ENCODE measurements at regions not wholly inside any gene's neighbourhood (a gene's known extent, or its start where the extent isn't known, plus 50 kb on each side); places are given as distances from the start of the nearest gene placed in this dataset.

DNA sequence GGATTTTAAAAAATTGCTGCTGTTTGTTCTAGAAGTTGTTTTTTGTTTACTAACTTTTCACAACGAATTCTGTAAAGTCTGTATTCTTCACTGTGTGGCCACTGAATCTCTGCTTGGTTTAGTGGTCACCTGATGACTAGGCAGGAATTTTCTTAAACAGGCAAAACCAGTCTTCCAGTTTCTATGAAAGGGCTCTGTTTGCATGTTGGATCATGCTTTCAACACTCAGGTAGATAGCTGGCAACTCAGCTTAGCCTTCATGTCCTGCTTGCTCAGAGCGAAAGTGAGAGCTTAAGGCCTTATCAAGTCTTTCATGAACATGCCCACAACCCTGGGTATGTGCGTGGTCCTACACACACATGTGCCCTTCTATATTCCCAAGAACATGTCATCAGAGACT is 52.4 kb upstream of the CCDC190 start:
- Histone ChIP-seq H4K20me1 (no peaks in the 10 kb centered on the region), H3K9ac (no peak overlapping the region), H3K9me3 (peaks cover 14% of the 10 kb centered on the region), H3K4me1 (peaks cover 6% of the 10 kb centered on the region), H3K27ac (no peak overlapping the region), H3K27me3 (no peaks in the 10 kb centered on the region), H3K36me3 (no peaks in the 10 kb centered on the region), H3K4me3 (no peak overlapping the region), H3K4me2 (no peak overlapping the region)
- no peak for TF ChIP-seq Cebpa-rat (IDR thresholded peaks at IDR 0.05)

DNA sequence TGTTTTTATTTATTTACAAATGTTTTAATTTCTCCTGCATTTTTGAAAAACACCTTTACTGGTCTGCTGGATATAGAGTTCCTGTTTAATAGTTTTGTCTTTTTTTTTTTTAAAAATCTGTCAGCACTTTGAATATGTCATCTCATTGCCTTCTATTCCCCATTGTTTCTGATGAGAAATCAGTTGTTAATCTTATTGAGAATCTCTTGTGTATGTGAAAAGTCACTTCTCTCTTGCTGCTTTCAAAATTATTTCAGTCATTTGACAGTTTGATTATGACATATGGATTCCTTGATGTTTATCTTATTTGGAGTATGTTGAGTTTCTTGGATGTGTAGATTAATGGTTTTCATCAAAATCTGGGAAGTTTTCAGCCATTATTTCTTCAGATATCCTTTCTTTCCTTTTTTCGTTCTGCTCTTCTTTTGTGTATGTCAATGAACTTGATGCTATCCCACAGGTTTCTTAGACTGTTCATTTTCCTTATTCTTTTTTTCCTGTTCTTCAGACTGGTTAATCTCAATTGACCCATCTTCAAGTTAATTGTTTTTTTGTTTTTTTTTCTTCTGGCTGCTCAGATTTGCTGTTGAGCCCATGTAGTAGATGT is 51.2 kb upstream of the CCDC190 start:
- Histone ChIP-seq H3K4me1 (no peaks in the 10 kb centered on the region), H3K9ac (no peak overlapping the region), H3K27me3 (no peaks in the 10 kb centered on the region), H3K9me3 (peaks cover 14% of the 10 kb centered on the region), H3K4me3 (no peak overlapping the region), H3K4me2 (no peak overlapping the region), H3K27ac (no peak overlapping the region), H4K20me1 (no peaks in the 10 kb centered on the region), H3K36me3 (no peaks in the 10 kb centered on the region)
- TF ChIP-seq Cebpa-rat (IDR thresholded peaks at IDR 0.05) = no peak

Measured in BLaER1 (cell line).